Gastroesophageal sphincter (tissue), 4 donors: ENCODE measurements at regions not wholly inside any gene's neighbourhood (a gene's known extent, or its start where the extent isn't known, plus 50 kb on each side); places are given as distances from the start of the nearest gene placed in this dataset.
"Not testable (repeated sequence)": the region's sequence is repeated elsewhere in the genome, so short reads cannot be mapped to it uniquely, and the experiment has no call there.

Experiments
- ATAC-seq: fragments of 150-250 bp; one replicate; pipeline ENCODE4 v1.9.1; 2016; ENCODE audit warnings: mild to moderate bottlenecking, moderate library complexity
- H3K27ac ChIP-seq, 4 donors: fragments of 200-600 bp; sonication (generic) in 3 of 4; 1 replicate in 3 of 4; 2 replicates in 1 of 4; pipeline ENCODE4 v1.5.1; 2016 to 2019
- H3K27me3 ChIP-seq: fragments of 200-600 bp; sonication (generic); one replicate; pipeline ENCODE4 v1.5.1; 2019
- H3K36me3 ChIP-seq, 2 donors: fragments of 200-600 bp; sonication (generic); one replicate each; pipeline ENCODE4 v1.5.1; 2019; ENCODE audit warnings: control low read depth in 1 of 2
- H3K4me1 ChIP-seq, 3 donors: fragments of 200-600 bp; sonication (generic); 1 replicate in 2 of 3; 2 replicates in 1 of 3; pipeline ENCODE4 v1.5.1; 2016 to 2019; ENCODE audit warnings: control low read depth in 2 of 3
- H3K4me3 ChIP-seq, 2 donors: fragments of 200-600 bp; sonication (generic); one replicate each; pipeline ENCODE4 v1.5.1; 2019; ENCODE audit warnings: mild to moderate bottlenecking in 1 of 2, moderate library complexity in 1 of 2
- H3K9me3 ChIP-seq, 3 donors: fragments of 200-600 bp; sonication (generic); one replicate each; pipeline ENCODE4 v1.5.1; 2017 to 2019; ENCODE audit warnings: control low read depth in 2 of 3
- EP300 ChIP-seq: sonication (generic); formaldehyde crosslinking; IDR thresholded peaks from one replicate; pipeline ENCODE4 v1.6.1; 2017; ENCODE audit warnings: antibody characterized with exemption, mild to moderate bottlenecking
- POLR2A ChIP-seq, 2 donors: fragments of 450-650 bp; IDR thresholded peaks; one replicate each; pipeline ENCODE4 v1.6.1; 2017; ENCODE audit warnings: antibody characterized with exemption in 2 of 2, mild to moderate bottlenecking in 2 of 2, moderate library complexity in 1 of 2
- POLR2AphosphoS5 ChIP-seq: sonication (generic); formaldehyde crosslinking; IDR thresholded peaks from one replicate; pipeline ENCODE4 v1.6.1; 2017; ENCODE audit warnings: antibody characterized with exemption
- WGBS, 2 donors: methylation state at CpG; one replicate each; pipeline ENCODE4 v1.1.5; 2018; ENCODE audit warnings: low coverage in 1 of 2; 5-methylcytosine and 5-hydroxymethylcytosine counted together
- TF ChIP-seq, protein P1 (sequence below), 4 experiments: fragments of 200-600 bp in 2 of 4; fragments of 450-650 bp in 2 of 4; sonication (generic) in 1 of 4; IDR thresholded peaks; one replicate each; pipeline ENCODE4 v1.5.1; 2017 to 2019; ENCODE audit warnings: antibody characterized with exemption in 4 of 4, mild to moderate bottlenecking in 2 of 4, moderate library complexity in 2 of 4

DNA sequence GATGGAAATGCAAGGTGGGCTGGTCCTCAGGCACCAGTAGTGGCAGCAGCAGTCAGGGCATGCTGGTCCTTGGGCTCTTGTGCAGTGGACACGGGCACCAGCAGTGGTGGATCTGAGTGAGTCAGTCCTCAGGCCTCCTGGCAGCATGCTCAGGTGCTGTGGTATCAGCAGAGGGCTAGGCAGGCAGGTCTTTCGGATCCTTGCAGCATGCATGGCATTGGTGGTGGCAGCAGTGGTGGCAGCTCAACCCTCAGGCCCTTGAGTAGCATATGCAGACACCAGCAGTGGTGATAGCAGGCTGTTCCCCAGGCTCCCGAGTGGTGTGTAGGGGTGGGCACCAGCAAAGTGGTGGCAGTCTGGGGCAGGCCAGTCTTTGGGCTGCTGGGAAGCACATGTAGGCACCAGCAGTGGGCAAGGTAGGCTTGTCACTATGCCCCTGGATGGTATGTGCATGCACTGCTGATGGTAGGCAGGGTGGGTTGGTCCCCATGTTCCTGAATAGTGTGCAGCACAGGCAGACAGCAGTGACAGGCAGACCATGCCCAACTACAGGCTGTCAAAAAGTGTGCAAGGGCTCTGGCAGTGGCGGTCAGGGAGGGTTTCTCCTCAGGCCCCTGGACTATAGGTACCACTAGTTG lies 606.0 kb downstream of the ADCYAP1 start:
- Histone ChIP-seq H3K27ac (no peak overlapping the region), H3K36me3 (no peaks in the 10 kb centered on the region), H3K9me3 (no peaks in the 10 kb centered on the region), H3K4me1 (no peaks in the 10 kb centered on the region), H3K4me3 (no peak overlapping the region), H3K27me3 (peaks cover 7% of the 10 kb centered on the region)
- WGBS, 2 donors, result 100% methylated on average over 1 of the region's 4 CpGs; no CpG with 5 or more reads in 1 of the 2 donors
- ATAC-seq, result no peak
- TF ChIP-seq, protein P1, sequence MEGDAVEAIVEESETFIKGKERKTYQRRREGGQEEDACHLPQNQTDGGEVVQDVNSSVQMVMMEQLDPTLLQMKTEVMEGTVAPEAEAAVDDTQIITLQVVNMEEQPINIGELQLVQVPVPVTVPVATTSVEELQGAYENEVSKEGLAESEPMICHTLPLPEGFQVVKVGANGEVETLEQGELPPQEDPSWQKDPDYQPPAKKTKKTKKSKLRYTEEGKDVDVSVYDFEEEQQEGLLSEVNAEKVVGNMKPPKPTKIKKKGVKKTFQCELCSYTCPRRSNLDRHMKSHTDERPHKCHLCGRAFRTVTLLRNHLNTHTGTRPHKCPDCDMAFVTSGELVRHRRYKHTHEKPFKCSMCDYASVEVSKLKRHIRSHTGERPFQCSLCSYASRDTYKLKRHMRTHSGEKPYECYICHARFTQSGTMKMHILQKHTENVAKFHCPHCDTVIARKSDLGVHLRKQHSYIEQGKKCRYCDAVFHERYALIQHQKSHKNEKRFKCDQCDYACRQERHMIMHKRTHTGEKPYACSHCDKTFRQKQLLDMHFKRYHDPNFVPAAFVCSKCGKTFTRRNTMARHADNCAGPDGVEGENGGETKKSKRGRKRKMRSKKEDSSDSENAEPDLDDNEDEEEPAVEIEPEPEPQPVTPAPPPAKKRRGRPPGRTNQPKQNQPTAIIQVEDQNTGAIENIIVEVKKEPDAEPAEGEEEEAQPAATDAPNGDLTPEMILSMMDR (IDR thresholded peaks at IDR 0.05), result no peak
- no peak for TF ChIP-seq POLR2AphosphoS5
- TF ChIP-seq POLR2A (IDR thresholded peaks at IDR 0.05), result no peak
- no peak for TF ChIP-seq EP300

DNA sequence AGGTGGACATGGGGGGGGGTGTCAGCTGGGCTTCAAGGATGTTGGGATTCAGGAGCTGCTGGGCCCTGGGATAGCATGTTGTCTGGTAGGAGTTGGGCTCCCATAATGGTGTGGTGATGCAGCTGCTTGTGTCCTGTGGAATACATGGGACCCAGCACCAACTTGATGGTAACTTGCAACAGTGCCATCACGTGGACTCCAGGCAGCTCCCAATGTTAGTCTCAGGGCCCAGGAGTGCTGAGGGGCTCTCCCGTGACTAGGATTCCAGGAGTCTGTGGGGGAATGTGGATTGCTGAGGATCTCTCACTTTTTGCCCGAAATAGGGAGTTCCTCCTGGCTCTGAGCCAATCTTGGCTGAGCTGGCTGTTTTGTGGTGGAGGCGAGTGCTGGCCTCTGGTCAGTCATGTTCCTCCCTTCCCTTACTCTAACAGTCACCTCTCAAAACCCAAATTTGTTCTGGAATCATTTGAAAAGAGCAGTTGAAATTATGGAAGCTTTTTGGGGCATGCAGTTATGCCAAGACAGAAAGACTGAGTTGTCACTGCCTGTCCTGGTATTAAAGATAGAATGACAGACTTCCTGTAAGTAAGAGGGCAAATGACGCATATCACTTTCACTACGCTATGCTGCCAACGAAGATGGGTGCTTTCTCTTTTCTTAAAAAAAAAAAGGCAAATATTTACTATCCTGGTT lies 607.1 kb downstream of the ADCYAP1 start:
- no peak overlapping the region for H3K27ac ChIP-seq
- H3K9me3 ChIP-seq, result no peaks in the 10 kb centered on the region
- 61 to 67% methylated on average over 3 to 5 of the region's 7 CpGs for WGBS, 2 donors
- no peaks in the 10 kb centered on the region for H3K36me3 ChIP-seq
- peaks cover 7% of the 10 kb centered on the region for H3K27me3 ChIP-seq
- no peak for ATAC-seq
- TF ChIP-seq, protein P1 (IDR thresholded peaks at IDR 0.05), result no peak
- TF ChIP-seq POLR2A (IDR thresholded peaks at IDR 0.05), result no peak
- no peak for TF ChIP-seq EP300
- TF ChIP-seq POLR2AphosphoS5, result no peak
- H3K4me1 ChIP-seq, result no peaks in the 10 kb centered on the region
- H3K4me3 ChIP-seq, result no peak overlapping the region

DNA sequence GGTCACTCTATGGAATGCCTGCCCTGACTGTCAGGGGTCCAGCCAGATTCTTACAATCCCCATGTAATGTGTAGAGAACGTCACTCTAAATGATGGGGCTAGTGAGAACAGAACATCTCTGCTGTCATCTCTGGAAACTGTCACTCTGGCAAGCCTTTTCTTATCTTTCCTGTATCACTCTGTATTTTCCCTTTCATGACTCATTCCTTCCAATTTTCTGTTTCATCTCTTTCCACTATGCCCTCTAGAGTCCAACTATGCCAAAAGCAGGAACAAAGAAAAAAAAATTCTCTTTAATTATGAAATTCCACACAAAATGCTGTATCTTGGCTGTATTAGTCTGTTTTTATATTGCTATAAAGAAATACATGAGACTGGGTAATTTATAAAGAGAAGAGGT lies 608.8 kb downstream of the ADCYAP1 start:
- no peak for ATAC-seq
- Histone ChIP-seq H3K9me3 (no peaks in the 10 kb centered on the region), H3K27me3 (peaks cover 7% of the 10 kb centered on the region), H3K27ac (no peak overlapping the region), H3K4me3 (no peak overlapping the region), H3K36me3 (no peaks in the 10 kb centered on the region), H3K4me1 (no peaks in the 10 kb centered on the region)
- TF ChIP-seq, protein P1 (IDR thresholded peaks at IDR 0.05), result no peak
- TF ChIP-seq EP300, result no peak
- TF ChIP-seq POLR2AphosphoS5, result no peak
- no peak for TF ChIP-seq POLR2A (IDR thresholded peaks at IDR 0.05)
- 40 to 50% methylated on average over 1 of the region's 1 CpG for WGBS, 2 donors

DNA sequence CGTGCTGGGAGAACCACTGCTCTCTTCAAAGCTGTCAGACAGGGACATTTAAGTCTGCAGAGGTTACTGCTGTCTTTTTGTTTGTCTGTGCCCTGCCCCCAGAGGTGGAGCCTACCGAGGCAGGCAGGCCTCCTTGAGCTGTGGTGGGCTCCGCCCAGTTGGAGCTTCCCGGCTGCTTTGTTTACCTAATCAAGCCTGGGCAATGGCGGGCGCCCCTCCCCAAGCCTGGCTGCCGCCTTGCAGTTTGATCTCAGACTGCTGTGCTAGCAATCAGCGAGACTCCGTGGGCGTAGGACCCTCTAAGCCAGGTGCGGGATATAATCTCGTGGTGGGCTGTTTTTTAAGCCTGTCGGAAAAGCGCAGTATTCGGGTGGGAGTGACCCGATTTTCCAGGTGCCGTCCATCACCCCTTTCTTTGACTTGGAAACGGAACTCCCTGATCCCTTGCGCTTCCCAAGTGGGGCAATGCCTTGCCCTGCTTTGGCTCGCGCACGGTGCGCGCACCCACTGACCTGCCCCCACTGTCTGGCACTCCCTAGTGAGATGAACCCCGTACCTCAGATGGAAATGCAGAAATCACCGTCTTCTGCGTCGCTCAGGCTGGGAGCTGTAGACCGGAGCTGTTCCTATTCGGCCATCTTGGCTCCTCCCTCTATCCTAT lies 617.0 kb downstream of the ADCYAP1 start:
- H3K4me1 ChIP-seq, H3K9me3 ChIP-seq, H3K27ac ChIP-seq, H3K36me3 ChIP-seq, H3K4me3 ChIP-seq, H3K27me3 ChIP-seq, ATAC-seq: not testable (repeated sequence)
- 75 to 89% methylated on average over 5 to 16 of the region's 30 CpGs for WGBS, 2 donors

DNA sequence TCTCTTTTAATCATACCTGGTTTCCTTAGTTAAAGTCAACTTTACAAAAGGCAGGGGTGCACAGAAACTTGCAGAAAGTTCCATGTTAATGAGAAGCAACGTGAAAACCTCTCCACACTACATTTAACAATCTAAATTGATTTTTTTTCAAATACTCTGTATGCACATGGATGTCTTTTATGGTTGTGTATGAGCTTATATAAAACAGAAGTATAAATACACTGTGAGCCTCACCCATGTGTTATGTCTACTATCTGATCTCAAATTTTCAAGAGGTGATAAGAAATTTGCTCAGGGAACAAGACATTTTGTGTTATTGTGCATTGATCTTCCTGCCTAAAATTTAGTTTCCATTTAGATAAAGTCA lies 617.6 kb downstream of the ADCYAP1 start:
- H3K4me1 ChIP-seq, result no peaks in the 10 kb centered on the region
- TF ChIP-seq, protein P1 (IDR thresholded peaks at IDR 0.05), result no peak
- TF ChIP-seq POLR2A (IDR thresholded peaks at IDR 0.05), result no peak
- no peak for TF ChIP-seq POLR2AphosphoS5
- TF ChIP-seq EP300, result no peak
- no peaks in the 10 kb centered on the region for H3K36me3 ChIP-seq
- no peak overlapping the region for H3K4me3 ChIP-seq
- WGBS, 2 donors, result 58 to 69% methylated on average over 1 of the region's 1 CpG
- no peaks in the 10 kb centered on the region for H3K9me3 ChIP-seq
- H3K27ac ChIP-seq, result no peak overlapping the region
- no peaks in the 10 kb centered on the region for H3K27me3 ChIP-seq
- ATAC-seq, result no peak
